Kasumi-1 (cell line): ENCODE measurements at regions not wholly inside any gene's neighbourhood (a gene's known extent, or its start where the extent isn't known, plus 50 kb on each side); places are given as distances from the start of the nearest gene placed in this dataset.

Source experiments
- DNase-seq, 2 experiments: peaks; one replicate each; lab custom pipeline; 2025; lab: John Stamatoyannopoulos, UW

DNA sequence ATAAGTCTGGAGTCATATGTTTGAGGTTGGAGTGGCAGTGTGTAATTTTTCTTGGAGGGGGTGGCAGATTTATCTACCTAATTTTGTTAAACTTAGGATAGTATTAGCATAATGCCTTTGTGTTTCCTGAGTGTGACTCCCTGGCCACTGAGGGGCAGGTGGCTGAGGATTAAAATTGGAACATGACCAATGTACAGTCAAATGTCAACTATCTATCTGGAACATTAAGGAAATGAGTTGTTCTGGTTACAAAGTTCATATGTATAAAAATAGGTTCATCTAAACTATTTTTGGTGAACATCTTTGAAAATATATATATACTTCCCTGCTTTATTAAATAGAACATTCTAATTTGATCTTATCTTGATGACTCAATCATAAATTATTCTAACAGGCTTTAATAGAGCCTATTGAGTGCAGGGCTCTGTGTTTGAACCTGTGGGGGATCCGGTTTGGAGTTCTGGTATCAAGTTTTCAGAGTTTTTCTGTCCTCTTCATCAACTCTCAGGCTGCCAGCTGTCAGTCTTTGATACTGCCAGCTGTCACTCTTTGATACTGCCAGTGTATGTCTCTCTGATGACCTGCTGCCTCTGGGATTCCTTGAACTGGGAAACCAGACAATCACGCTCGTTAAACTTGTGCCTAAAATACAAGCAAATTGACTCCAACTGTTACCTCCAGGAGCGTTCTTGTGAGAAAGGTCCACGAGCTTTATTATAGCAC is 309.6 kb downstream of the METTL15 start:
- DNase-seq = no peak

DNA sequence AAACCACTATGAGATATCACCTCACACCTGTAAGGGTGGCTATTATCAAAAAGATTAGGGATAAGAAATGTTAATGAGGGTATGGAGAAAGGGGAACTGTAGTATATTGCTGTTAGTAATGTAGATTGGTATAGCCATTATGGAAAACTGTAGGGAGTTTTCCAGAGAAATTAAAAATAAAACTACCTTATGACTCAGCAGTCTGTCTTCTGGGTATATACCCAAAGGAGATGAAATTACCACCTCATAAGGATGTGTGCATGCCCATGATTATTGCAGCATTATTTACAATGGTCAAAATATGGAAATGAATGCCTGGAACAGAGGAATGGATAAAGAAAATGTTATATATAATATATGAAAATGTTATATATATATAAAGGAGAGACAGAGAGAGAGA is 303.8 kb downstream of the METTL15 start:
- no peak for DNase-seq

DNA sequence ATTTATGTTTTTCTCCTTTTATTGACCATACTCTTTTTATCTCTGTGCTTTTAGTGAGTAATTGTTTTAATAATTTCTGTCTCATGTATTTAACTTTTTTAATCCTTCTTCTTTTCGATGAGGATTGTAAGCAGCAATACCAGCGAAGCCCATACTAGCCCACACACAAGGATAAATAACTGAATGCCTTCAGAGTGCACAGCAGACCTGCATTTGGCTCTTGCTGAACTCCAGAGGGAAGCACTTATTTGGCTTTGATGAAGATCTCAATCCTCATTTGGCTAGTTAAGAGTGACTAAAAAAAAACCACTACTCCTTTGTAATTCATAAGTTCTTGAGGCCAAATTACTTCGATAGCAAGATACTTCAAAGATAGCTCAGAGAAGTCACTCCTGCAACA is 293.3 kb downstream of the METTL15 start:
- no peak for DNase-seq

DNA sequence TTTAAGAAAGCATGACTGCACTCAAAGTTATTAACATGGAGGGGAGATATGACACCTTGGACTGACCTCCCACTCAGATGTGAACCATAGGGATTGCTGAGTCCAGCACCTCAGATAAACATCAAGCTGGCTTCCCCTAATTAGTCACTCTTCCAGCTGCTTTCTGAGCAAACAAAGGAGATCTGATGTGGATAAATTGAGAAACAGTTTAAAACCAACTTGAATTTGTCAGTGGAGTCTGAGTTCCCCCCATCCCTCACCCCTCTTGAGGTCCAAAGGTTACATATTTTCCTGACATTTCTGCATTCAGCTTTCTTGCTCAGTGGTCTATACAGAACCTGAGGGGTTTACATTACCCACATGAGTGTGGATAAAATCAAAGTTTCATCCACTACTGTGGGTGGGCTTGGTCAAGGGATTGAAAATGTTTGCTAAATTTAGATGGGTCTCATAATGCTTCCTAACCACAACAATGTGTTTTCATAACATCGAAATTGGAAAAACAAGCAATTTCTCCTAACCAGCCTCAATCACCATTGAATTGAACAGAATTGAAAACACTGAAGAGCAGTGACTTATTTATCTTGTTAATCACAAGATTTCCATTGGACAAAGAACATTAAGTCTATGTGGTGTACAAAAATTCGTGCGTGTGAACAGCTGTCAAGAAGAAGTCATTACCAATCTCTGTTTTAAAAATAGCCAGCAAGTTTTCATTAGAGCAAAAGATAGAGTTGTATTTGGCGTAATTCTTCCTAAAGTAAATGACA is 292.3 kb downstream of the METTL15 start:
- DNase-seq = no peak

DNA sequence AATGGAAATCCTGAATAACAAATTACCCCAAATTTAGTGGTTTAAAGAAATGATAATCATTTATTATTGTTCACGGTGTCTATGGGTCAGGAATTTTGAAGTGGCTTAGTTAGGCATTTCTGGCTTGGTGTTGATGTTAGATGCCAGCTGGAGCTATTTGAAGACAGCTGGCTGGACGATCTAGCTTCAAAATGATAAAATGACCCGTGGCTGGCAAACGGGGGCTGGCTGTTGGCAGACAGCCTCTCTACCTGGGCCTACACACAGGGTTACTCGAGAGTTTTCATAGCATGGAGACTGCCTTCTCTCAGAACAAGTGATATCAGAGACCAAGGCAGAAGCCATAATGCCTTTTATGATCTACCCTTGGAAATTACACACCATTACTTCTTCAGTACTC is 285.2 kb downstream of the METTL15 start:
- DNase-seq = no peak

DNA sequence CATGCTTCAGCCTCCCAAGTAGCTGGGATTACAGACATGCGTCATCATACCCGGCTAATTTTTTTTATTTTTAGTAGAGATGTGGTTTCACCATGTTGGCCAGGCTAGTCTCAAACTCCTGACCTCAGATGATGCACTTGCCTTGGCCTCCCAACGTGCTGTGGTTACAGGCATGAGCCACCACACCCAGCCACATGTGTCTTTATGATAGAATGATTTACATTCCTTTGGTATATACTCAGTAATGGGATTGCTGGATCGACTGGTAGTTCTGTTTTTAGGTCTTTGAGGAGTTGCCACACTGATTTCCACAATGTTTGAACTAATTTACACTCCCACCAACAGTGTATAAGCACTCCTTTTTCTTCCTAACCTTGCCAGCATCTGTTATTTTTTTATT is 276.2 kb downstream of the METTL15 start:
- no peak for DNase-seq

DNA sequence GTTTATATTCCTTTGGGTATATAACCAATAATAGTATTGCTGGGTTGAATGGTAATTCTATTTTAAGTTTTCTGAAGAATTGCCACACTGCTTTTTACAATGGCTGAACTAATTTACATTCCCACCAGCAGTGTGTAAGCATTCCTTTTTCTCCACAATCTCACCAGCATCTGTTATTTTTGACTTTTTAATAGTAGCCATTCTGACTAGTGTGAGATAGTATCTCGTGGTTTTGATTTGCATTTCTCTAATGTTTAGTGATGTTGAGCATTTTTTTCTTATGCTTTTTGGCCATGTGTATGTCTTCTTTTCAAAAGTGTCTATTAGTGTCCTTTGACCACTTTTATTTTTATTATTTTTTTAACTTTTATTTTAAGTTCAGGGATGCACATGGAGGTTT is 275.3 kb downstream of the METTL15 start:
- DNase-seq = no peak
